ENCODE measurements at regions not wholly inside any gene's neighbourhood (a gene's known extent, or its start where the extent isn't known, plus 50 kb on each side); places are given as distances from the start of the nearest gene placed in this dataset.
"Not testable (repeated sequence)": the region's sequence is repeated elsewhere in the genome, so short reads cannot be mapped to it uniquely, and the experiment has no call there.

GRCh38 chr2:13651684-13652131 lies 935.0 kb downstream of the TRIB2 start:
- in situ Hi-C loops (cut with HindIII; ENCODE audit: low sequenced_read_pairs), result no loop called here

GRCh38 chr2:13652531-13653313 lies 936.0 kb downstream of the TRIB2 start:
- in situ Hi-C loops (cut with HindIII; ENCODE audit: low sequenced_read_pairs), result no loop called here

- in situ Hi-C loops (cut with HindIII; ENCODE audit: low sequenced_read_pairs), result no loop called here
Measured at GRCh38 chr2:13654416-13654815, 937.7 kb downstream of the TRIB2 start.

GRCh38 chr2:13660231-13660630 lies 943.5 kb downstream of the TRIB2 start:
- in situ Hi-C loops (cut with HindIII; ENCODE audit: low sequenced_read_pairs), result no loop called here

GRCh38 chr2:13662055-13662454 lies 945.3 kb downstream of the TRIB2 start:
- in situ Hi-C loops (cut with HindIII; ENCODE audit: low sequenced_read_pairs), result no loop called here

GRCh38 chr2:13666582-13667414 lies 950.1 kb downstream of the TRIB2 start:
- in situ Hi-C loops (cut with HindIII; ENCODE audit: low sequenced_read_pairs), result no loop called here

- in situ Hi-C loops (cut with HindIII; ENCODE audit: low sequenced_read_pairs), result no loop called here
Measured at GRCh38 chr2:13667415-13667757, 950.6 kb downstream of the TRIB2 start.

- in situ Hi-C loops (cut with HindIII; ENCODE audit: low sequenced_read_pairs), result no loop called here
Measured at GRCh38 chr2:13669607-13670006, 952.9 kb downstream of the TRIB2 start.

GRCh38 chr2:13673821-13674220 lies 957.1 kb downstream of the TRIB2 start:
- in situ Hi-C loops (cut with HindIII; ENCODE audit: low sequenced_read_pairs), result not testable (repeated sequence)

- in situ Hi-C loops (cut with HindIII; ENCODE audit: low sequenced_read_pairs), result no loop called here
Measured at GRCh38 chr2:13676269-13676668, 956.2 kb upstream of the LRATD1 start.

GRCh38 chr2:13681936-13682335 lies 950.6 kb upstream of the LRATD1 start:
- in situ Hi-C loops (cut with HindIII; ENCODE audit: low sequenced_read_pairs), result no loop called here

- in situ Hi-C loops (cut with HindIII; ENCODE audit: low sequenced_read_pairs), result no loop called here
Measured at GRCh38 chr2:13682540-13683272, 949.8 kb upstream of the LRATD1 start.

GRCh38 chr2:13686262-13686661 lies 946.3 kb upstream of the LRATD1 start:
- in situ Hi-C loops (cut with HindIII; ENCODE audit: low sequenced_read_pairs), result no loop called here

- in situ Hi-C loops (cut with HindIII; ENCODE audit: low sequenced_read_pairs), result no loop called here
Measured at GRCh38 chr2:13694673-13695072, 937.8 kb upstream of the LRATD1 start.

- in situ Hi-C loops (cut with HindIII; ENCODE audit: low sequenced_read_pairs), result no loop called here
Measured at GRCh38 chr2:13696601-13697000, 935.9 kb upstream of the LRATD1 start.

- in situ Hi-C loops (cut with HindIII; ENCODE audit: low sequenced_read_pairs), result no loop called here
Measured at GRCh38 chr2:13698847-13699246, 933.7 kb upstream of the LRATD1 start.

GRCh38 chr2:13699939-13700338 lies 932.6 kb upstream of the LRATD1 start:
- in situ Hi-C loops (cut with HindIII; ENCODE audit: low sequenced_read_pairs), result not testable (repeated sequence)

GRCh38 chr2:13711154-13711553 lies 921.4 kb upstream of the LRATD1 start:
- in situ Hi-C loops (cut with HindIII; ENCODE audit: low sequenced_read_pairs), result no loop called here

- in situ Hi-C loops (cut with HindIII; ENCODE audit: low sequenced_read_pairs), result no loop called here
Measured at GRCh38 chr2:13714466-13714865, 918.1 kb upstream of the LRATD1 start.

- in situ Hi-C loops (cut with HindIII; ENCODE audit: low sequenced_read_pairs), result no loop called here
Measured at GRCh38 chr2:13725945-13726344, 906.6 kb upstream of the LRATD1 start.

- in situ Hi-C loops (cut with HindIII; ENCODE audit: low sequenced_read_pairs), result no loop called here
Measured at GRCh38 chr2:13745330-13745729, 887.2 kb upstream of the LRATD1 start.
